HG03097 (cell line): ENCODE measurements at regions not wholly inside any gene's neighbourhood (a gene's known extent, or its start where the extent isn't known, plus 50 kb on each side); places are given as distances from the start of the nearest gene placed in this dataset.
A peak's percentile ranks its signal among the peaks of the same experiment; 100 is the strongest.

Source experiments
- ATAC-seq: cut with Tn5 transposase; IDR thresholded peaks from one replicate; pipeline ENCODE4 v1.9.1; 2021; ENCODE audit not compliant: unreplicated experiment, low FRiP score

DNA sequence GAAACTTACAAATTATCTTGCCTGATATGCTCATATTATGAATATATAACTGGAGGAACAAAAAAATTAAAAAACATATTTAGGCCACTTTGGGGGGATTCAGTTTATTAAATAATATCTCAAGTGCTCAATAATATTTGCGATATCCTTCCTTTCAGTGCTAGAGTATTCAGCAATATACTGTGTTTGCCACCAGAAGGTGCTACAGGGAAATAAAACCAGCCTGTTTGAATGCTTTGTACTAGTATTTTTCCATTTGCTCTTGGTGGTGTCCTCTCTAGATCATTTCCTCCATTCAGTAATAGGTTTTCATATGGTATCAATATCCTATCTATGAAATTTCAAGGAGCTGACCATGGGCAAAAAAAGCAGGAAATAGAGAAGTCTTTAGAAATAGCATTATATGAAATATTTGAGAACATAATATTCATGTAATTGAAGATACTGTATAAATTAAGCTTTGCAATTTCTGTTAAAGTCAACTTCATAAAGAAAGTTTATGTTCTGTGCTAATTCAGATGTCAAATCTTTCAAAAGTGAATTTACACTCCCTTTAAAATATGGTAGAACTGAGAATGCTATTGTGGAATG, 106.2 kb upstream of the NAV3 start:
- ATAC-seq = no peak

DNA sequence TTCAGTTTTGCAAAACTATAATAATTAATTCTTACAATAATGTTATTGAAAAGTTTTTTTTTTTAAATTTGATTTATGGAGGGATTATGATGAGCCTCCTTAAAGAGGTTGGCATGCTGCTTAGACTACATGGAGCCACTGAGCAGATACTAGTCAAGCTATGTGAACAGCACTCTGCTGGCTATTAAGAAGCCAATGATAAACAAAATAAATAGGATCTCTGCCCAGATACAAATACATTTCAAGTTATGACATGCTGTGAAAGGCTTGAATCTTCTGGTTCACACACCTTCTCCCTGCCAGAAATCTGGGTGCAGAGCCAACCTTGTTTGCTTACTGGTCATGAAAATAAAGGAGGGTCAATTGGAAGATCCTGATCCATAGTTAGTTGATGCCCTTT, 107.4 kb upstream of the NAV3 start:
- no peak for ATAC-seq

DNA sequence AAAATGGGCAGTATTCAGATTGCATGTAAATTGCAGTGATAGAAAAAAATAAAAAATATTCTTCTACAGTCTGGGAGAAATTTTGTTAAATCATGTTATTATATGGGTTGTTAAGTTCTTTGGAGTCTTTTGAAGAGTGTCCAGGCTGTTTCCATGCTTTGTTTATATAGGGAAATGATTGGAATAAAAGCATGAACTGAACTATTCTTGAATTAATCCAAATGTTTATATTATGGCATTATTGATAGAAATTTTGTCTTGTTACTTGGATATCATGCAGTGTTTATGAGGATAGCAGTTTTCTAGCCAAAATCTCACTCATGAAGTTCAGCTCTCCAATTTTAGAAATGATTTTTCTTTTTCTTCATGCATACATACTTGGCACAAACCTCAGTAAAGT, 108.2 kb upstream of the NAV3 start:
- ATAC-seq = no peak

DNA sequence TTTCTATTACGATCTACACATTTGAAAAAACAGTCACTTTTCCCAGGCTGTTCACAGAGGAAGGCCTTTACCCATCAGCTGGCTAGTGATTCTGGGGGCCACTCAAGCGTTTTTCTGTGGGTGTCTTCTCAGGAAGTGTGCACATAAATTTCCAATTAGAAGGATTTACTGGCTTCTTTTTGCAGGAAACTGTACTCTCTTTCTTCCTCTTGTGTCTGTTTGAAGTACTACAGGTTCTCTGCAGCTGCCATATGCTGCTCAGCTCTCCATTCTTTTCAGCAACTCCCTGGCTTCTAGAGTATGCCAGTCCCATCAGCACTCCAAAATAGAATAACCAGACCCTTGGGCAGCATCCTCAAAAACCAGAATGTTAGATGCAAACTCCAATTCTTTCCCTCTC, 110.4 kb upstream of the NAV3 start:
- ATAC-seq = no peak

DNA sequence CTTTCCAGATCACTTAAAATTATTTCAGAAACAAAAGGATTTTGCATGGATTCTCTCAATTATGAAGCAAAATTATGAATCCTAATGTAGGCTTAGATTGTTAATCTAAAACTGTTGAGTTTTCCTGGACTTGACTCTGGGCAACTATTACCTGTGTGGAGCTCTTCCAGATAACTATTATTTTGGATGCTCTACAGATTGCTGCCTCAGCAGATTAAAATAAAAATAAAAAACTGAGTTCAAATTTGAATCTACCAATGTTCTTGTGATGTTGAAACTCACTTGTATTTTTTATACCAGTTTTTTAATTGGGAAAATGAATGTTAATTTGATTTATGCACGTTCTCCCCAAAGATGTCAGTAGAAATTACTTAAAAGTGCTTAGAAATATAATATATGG, 120.5 kb upstream of the NAV3 start:
- no peak for ATAC-seq

DNA sequence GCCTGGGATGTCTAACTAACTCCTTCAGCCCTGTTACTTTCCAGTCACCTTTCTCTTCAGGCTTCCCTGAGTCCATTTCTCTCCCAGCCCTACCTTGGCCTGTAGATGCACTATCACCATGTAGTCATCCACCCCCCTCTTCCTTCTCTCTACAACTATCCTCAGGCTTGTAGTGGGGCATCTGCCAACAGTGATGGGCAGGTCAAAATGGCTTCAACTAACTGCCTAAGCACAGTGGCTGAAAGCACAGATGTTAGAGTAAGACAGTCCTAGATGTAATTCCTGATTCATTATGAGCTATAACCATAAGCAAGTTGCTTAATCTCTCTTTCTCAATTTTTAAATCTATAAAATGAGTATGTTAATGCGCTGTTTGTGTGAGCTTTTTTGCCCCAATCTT, 133.6 kb upstream of the NAV3 start:
- no peak for ATAC-seq

DNA sequence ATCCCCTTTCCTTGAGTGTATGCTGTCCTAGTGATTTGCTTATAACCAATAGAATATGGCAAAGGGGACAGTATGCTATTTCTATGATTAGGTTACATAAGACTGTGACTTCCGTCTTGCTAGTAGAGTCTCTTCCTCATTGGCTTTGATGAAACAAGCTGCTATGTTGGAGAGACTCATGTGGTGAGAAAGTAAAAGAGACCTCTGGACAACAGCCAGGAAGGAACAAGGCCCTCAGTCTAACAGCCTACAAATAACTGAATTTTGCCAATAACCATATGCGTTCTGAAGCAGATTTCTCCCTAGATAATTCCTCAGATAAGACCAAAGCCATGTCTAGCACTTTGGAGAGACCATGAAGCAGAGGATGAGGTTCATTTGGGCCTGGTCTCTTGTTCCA, 134.5 kb upstream of the NAV3 start:
- no peak for ATAC-seq

DNA sequence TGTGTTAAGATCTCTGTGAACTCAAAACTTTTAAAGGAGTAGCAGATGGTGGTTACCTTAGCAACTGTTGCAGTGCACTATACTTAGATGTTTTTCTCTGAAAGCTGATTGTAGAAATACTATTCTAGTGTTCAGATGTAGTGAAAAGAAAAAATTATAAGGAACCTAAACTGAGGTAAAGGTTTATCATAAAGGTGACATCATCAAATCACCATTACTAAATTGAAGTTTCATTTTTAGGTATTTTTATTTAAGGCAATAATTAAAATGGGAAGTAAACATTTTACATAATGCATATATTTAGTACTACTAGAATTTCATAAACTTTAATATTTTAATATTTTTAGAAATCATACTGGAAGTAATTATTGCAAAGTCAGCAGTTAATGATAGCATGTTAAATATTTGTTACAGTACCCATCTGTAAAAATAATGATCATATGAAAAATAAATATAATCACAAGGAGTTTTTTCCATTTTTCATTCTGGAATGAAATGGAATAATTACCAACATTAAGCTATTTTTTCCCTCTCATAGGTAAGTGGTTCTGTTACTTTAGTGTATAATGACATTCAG, 141.1 kb upstream of the NAV3 start:
- ATAC-seq = no peak

DNA sequence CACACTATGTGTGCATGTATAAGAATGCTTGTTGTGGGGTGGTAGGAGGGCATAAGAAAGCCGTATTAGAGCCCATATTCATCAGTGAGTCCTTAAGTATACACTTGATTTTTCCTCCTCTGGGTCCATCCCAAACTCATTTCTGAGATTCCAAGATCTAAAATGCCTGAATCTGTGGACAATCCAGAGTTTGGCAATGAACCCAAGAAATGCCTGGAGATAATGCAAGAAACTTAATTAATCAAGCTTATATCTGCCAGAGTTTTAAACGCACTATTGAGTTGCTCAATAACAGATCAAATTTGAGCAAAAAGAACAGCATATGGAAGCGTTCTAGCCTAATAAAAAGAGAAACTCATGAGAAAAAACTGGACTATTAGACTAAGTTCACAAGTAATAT, 143.4 kb upstream of the NAV3 start:
- ATAC-seq = no peak

DNA sequence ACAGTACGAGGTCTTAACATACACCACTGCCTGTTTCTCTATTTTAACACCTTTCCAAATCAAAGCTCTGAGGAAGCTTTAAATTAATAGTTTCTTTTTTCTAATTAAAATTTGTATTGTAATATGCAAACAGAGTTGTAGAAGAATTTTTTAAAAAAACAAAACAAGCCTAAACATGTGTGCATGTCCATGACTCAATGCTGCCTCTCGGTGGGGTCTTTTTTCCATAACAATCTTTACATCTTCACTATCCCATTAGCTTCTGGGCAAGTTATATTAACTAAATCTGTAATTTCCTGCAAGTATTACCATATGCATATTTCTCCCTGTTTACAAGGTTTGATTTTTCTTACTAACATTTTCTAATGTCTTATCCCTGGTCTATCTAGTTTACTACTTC, 143.9 kb upstream of the NAV3 start:
- no peak for ATAC-seq

DNA sequence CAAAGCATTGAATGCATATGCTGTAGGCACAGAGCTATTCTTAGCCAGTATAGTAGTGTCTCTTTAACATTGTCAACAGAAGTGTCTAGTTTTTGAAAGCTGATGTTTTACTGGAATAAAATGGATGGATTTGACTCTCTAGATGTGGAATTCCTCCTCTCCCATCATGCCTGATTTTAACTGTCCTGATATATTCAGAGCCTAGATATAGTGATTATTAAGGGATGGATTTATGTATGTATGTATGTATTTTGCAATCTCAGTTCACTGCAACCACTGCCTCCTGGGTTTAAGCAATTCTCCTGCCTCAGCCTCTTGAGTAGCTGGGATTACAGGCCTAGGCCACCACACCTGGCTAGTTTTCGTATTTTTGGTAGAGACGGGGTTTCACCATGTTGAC, 144.8 kb upstream of the NAV3 start:
- no peak for ATAC-seq

DNA sequence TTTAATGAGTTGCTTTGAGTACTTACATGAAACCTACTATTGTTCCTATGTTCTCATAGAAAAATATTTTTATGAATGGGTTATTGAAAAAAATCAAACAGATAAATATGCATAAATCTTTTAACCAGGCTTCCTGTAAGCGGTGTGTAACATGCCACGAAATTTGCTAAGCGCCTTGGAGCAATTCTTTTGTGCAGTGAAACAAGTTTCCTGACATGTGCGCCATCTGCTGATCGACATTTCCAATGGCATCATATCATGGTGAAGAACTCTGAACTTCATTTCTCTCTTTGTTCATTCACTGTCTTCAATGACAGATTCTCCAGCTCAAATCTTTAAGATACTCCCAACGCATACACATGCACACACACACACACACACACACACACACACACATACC, 145.6 kb upstream of the NAV3 start:
- peak; percentile 80 for ATAC-seq

DNA sequence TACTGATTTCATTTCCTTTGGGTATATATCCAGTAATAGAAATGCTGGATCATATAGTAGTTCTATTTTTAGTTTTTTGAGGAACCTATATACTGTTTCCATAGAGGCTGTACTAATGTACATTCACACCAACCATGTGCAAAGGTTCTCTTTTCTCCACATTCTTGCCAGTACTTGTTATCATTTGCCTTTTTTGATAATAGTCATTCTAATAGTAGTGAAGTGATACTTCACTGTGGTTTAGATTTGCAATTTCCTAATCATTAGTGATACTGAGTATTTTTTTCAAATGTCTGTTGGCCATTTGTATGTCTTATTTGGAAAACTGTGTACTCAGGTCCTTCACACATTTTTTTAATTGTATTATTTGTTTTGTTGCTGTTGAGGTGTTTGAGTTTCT, 148.2 kb upstream of the NAV3 start:
- no peak for ATAC-seq

DNA sequence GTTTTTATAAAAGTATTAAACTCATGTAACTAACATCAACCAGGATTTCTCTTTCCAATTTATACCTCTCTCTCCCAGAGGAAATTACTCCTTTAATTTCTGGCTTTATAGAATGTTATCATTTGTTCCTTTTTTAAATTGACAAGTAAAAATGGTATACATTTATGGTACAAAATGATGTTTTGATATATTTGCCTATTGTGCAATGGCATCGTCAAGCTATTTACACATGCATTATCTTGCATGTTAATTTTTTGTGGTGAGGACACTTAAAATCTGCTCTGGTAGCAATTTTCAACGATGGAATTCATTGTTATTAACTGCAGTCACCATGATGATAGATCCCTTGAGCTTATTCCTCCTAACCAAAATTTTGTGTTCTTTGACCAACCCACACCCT, 149.0 kb upstream of the NAV3 start:
- no peak for ATAC-seq

DNA sequence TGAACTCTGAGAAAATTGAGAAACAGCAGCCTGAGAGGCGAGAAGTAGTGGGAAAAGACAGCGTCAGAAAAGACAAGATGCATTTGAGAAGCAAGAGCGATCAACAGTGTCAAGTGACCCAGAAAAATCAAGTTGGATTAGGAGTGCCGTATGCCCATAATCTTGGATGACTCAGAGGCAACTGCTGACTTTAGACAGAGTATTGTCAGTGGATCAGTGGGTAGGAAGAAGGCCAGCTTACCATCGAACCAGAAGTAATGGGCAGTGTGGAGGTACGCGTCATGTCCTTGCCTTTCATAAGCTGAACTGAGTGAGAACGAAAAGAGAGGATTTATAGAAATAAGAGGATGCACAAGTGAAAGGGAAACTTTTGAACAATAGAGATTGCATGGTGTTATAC, 151.0 kb upstream of the NAV3 start:
- no peak for ATAC-seq

DNA sequence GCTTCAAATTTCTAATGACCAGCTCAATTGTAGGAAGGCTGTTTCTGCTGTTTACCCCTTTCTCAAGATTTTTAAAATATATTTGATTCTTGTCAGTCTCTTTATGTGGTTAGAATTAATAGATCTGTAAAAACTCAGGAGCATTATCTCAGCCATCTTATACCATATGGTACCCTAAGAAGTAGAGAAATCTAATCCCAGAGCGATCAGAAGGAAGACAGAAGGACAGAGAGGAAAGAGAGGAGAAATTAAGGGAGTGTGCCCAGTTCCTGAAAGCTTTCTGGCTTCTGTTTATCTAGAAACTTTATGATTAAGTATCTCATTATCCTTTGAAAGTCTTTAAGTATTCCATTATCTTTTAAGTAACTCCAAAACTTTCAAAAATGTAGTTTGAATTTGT, 152.1 kb upstream of the NAV3 start:
- ATAC-seq = no peak

DNA sequence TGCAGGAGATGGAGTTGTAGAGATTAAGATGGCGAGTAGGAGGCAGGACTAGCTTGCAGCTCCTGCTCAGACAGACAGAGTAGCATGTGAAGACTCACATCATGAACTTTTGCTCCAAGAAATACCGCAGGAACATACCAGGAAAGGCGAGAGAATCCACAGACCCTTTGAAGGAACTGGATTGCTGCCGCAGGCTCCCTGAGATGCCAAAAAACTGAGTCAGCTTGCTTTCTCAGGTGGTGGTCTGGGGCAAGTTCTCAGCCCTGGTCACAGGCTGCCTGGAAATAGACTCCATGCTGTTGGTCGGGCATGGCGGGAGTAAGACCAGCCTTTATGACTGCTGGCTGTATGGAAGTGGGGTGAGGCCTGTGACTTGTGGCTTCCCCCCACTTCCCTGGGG, 163.6 kb upstream of the NAV3 start:
- ATAC-seq = no peak

DNA sequence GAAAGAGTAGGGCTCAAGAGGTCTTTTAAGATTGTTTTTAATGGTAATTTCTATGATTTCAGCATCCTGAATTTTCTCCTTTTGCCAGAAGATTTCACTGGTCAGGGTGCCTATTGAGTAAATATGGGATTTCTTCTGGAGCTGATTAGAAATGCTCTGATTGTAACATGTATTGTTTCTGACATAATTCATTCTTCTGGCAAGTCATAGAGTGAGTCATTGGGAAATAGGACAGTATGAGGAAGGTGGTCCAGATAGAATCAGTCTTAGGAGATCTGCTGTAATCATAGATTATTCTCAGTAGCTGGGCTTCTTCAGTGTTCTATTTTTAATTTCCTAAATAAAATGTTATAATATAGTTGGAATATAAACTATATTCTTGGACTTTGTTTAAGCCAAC, 182.0 kb upstream of the NAV3 start:
- no peak for ATAC-seq

DNA sequence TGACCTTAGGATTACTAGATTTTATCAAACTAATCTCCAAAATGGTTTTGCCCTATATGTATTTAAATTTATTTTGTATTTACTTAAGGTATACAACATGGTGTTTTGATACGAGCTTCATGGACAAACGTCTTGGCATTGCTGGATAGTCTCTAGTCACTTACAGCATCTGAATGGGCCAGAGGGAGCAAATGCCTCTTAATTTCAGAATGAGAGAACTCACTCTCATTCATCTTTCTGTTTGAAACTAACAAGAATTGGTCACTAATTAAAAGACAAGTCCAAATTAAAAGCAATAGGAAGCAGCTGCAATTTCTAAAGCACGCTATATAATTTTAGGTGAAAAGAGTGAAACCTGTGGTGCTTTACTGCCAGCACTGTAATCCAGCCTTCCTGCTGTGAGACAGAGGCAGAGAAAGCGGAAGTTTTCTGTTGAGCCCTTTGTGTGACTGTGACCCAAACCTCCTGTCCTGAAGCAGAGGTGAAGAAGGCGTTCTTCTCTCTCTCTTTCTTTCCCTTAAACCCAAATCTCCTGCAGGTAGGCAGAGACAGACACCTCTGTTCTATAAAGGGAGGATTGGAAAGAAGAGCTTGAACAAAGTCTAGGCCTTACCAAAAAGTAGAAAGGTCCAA, 184.6 kb upstream of the NAV3 start:
- ATAC-seq = no peak

DNA sequence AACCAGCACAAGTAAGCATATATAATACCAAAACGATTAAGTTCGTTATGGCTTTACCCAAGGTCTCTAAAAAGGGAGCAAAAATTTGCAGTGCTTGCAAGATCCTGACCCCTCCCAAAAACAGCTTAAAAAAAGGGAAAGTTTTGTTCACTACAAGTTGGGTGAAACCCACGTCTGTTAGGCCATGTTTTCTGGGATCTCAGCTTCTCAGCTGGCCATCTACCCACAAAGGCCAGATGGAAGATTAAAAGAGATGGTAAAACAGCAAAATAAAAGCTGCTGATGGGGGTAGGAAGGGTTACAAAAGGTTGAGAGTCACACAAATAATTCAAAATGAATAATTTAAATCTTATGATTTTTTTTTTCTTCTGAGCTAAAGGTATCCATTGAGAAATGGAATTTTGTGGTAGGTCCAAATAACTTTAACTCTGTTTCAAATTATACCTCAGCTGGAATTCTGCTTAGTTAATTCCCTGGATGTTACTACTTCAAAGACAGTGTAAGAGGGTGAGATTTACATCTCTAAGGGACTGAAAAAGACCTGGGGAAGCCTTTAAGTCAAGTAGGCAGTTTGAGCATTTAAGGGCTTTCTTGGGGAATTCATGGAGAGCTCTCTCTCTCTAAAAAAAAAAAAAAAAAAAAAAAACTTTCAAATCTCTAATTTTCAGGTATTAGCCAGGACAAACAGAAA, 185.6 kb upstream of the NAV3 start:
- ATAC-seq = no peak

DNA sequence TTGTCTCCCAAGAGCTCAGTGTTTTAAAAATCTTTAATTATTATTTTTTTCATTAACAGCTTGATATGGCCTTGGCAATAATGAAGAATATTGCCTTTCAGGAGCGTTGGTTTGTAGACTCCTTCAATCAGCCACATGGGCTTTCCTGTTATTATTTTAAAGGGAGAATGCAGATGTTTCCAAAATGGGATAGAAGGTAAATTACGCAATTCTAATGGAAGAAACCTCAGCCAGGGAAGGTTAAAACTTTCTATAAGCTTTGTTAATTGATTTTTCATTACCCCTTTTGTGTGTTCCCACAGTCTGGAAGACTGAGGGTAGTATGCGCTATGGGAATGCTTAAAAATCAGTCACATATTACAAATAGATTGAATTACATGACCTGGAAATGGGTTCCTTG, 188.4 kb upstream of the NAV3 start:
- ATAC-seq = no peak

DNA sequence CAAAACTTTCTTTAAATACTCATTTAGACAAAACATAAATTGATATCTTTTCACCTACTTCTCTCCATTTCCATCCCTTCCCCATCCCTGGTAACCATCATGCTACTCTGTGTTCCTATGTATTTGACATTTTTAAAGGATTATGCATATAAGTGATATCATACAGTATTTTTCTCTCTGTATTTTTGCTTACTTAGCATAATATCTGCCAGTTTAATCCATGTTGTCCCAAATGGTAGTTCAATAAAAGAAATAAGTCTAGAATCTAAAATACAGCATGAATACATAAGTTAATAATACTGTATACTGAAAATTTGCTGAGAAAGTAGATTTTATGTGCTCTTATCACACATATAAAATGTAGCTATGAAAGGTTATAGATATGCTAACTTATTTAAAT, 190.3 kb upstream of the NAV3 start:
- ATAC-seq = no peak
